Myocyte (in vitro differentiated cells): ENCODE measurements at regions not wholly inside any gene's neighbourhood (a gene's known extent, or its start where the extent isn't known, plus 50 kb on each side); places are given as distances from the start of the nearest gene placed in this dataset.

Experiments used
- DNase-seq: peaks from one replicate; pipeline ENCODE4 v3.0.0-alpha.2; 2012; ENCODE audit warnings: low read depth

DNA sequence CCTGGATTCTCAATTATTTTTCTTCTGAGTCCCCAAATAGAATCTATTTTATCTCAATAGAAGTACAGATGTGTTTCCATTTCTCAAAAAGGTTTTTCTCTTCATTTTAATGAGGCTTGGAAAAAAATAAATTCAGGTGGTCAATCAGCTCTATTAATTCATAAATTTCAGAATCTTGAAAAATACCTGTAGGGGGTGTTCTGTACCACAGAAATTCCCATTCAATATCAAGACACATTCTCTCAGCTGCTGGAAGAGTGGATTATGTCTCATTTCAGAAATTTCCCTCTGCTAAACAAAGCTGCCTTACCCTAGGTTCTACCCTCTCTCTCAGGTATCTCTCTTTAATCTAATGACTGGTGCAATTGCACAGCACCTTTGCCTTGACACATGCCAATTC, 1121.2 kb downstream of the SI start:
- DNase-seq, result no peak

DNA sequence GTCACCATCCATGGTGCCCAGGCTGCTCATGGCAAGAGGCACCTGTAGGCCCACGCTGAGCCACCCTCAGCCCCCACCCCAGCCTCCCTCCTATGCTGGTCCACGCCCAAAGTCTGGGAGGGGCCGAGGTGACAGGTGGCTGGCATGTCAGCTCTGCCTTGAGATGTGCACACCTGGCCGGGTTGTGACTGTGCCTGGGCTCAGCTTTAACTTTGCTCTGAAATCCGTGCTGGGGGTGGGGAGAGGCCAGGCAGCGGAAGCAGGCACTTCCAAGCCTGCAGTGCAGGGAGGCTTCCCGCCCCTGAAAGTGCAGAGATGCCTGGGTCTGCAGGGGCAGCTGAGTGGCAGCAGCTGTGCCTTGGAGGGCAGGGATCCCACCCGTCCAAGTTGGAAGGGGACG, 1124.8 kb downstream of the SI start:
- no peak for DNase-seq

DNA sequence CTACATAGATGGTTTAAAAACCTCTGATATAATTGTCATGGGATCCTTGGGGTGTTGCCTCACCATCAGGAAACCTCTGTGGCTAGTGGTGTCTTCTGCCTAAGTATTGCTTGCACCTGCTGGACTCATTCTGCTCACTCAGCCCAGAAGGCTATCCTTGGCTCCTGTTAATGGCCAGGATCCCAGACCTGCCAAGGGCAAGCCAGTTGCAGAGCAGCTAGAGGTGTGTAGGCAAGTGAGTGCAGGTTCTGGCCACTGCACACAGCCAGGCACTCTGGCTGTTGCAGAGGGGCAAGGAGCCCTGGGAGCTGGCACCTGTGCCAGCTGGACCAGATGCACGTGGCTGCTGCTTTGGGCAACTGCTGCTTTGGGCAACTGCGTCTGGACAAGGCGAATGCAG, 1125.8 kb downstream of the SI start:
- DNase-seq, result peak; percentile 3

DNA sequence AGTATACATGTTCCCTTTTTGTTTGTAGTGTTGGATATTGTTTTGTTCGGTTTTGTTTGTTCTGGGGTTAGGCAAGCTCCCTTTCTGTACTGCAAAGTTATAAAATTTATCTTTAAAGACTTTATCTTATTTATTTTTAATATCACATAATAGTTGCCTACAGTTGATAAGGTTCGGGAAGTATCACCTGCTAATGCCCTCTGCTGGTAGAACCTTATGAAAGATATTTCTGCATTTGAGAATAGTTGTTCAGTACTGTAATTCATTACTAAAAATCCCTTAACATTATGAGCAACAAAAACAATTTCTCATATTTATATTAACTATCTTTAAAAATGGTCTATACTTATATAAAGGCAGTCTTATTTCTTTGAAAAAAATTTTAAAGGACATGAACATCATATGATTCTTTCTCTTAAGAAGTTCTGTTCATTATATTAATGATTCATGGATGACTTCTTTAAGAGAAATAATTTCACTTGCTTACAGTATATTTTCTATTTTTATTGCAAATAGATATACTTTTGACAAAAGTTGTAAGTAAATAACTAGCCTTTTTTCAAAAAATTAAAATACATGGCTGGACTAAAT, 1126.8 kb downstream of the SI start:
- no peak for DNase-seq

DNA sequence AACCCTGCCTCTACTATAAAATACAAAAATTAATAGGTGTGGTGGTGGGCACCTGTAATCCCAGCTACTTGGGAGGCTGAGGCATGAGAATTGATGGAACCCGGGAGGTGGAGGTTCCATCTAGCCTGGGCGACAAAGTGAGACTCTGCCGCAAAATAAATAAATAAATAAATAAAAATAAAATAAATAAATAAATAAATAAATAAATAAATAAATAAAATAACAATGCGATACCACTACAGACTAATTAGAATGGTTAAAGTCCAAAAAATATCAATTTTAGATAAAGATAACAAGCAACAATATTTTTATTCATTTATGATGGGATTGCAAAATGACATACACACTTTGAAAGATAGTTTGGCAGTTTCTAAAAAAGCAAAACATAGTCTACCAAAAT, 1131.5 kb downstream of the SI start:
- DNase-seq, result no peak

DNA sequence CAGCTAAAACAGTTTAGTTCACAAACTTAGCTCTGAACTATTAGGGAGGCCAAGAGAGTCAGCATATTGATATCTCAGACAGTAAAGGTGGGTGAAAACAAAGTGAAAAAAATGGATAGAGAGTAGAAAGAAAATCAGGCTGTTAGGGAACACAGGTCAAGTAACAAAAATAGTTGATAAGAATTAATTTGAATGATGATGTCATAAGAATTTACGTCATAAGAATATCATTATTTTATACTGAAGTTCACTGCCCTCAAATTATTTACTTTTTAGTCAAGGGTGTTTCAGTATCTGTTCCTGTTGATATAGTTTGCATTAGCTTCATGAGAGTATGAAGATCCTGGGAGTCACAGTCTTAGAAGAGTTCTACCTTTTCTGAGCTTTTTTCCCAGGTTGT, 1134.6 kb downstream of the SI start:
- no peak for DNase-seq

DNA sequence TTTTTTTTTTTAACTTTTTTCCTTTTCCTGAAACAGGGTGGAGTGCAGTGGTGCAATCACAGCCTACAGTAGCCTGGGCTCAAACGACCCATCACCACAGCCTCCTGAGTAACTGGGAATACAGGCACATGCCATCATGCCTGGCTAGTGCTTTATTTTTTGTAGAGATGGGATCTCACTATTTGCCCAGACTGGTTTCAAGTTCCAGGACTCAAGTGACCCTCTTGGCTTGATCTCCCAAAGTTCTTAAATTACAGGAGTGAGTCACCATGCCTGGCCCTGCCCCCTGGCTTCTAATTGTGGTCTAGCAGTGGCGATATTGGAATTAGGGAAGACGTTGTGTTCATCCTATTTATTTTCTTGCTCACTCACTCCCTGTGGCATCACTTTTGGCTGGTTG, 1138.4 kb downstream of the SI start:
- peak; percentile 8 for DNase-seq

DNA sequence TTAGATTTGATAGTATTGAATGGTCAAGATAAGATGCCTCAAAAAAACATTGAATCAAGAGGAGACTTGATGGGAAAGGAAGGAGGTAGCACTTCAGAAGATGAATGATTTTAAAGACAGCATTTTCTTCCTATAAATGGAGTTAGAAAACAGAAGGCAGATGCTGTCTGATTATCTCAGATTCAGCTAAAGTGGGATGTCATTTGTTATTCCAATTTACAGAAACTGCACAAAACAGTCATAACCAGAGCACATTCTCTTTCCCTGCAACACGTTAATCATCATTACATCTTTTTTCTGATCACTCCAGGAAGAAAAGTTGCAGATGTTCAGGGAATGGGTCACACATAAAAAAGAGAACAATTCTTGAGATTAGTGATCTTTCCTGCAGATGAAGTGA, 1141.8 kb downstream of the SI start:
- no peak for DNase-seq

DNA sequence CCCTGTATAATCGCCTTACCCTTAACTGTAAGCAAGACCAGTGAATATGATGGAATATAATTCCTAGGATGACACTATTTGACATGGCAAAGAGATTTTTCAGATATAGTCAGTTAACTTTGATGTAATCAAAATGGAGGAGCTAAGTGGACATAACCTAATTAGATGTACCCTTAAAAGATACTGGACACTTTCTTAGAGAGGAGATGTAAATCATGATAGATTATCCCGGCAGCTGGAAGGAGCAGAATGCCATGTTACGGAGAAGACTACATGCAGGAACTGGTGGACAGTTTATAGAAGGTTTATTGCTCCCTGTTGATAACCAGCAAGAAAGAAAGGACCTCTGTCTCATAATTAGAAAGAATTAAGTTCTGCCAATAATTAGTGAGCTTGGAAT, 1142.9 kb downstream of the SI start:
- DNase-seq, result no peak

DNA sequence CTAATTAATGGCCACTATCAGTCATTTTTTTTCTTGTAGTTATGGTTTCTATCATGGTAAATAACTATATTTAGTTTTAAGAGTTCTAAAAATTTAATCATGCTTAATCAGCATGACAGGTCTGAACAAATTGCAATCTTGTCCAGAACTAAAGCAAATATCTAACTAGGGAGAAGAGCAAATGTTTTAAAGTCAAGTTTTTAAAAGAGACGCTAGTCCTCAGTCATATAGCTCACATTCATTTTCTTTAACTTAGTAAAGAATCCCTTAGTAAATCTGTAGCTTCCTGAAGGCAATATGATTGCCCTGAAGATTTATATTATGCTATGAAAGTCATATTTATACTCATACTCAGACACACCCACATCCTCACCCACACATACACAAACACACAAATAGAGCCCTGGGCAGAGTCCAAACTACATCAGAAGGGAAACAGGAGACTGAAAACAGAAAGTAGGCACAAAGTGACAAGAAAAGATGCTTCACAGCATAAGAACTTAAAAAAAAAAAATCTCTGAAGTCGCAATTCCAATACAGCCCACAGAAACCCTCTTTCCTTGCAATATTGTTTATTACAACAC, 1149.1 kb downstream of the SI start:
- no peak for DNase-seq

DNA sequence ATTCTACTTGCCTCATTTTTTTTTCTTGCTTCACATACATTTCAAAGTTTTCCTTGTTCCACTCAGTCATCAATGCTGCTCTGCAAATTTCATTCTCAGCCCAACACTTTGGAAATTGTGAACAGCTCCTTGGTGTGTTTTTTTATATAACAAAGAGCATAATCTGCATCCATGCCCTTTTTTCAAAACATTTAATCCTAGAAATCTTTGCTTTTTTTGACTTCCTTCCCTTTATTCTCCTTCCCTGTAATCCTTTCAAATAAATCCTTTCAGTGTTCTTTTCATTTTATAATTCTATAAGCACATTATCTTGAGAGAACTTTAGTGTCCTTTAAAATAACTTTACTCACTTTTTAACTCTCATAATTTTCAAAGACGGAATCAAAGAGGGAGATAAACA, 1150.8 kb downstream of the SI start:
- no peak for DNase-seq

DNA sequence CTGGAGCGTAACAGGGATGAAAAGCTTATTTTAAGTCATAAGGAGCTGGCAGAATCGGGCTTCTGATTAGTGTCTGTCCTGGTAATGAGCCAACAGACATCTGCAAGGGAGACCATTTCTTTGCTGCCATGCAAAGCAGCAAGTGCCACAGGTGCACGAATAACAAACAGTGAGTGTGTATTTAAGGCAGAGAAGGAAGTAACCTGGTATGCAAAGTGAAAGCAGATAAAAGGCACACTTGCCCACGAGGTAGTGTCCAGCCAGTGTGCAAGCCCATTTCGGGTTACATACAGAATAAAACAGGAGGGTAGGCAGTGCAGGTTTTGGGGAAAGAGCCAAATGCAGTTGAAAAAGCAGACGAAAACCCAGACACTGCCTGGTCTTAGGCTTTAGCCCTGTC, 1153.7 kb downstream of the SI start:
- no peak for DNase-seq

DNA sequence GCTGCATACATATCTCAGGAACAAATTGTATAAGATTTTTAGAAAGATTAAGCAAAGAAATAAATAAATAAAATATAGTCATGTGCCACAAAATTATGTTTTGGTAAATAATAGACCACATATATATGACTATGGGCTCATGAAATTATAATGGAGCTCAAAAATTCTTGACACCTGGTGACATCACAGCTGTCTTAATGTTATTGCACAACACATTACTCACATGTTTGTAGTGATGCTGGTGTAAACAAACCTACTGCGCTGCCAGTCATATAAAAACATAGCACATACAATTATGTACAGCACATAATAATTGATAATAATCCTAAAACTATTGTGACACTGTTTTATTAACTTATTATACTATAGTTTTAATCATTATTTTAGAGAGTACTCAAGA, 1159.1 kb downstream of the SI start:
- DNase-seq, result no peak

DNA sequence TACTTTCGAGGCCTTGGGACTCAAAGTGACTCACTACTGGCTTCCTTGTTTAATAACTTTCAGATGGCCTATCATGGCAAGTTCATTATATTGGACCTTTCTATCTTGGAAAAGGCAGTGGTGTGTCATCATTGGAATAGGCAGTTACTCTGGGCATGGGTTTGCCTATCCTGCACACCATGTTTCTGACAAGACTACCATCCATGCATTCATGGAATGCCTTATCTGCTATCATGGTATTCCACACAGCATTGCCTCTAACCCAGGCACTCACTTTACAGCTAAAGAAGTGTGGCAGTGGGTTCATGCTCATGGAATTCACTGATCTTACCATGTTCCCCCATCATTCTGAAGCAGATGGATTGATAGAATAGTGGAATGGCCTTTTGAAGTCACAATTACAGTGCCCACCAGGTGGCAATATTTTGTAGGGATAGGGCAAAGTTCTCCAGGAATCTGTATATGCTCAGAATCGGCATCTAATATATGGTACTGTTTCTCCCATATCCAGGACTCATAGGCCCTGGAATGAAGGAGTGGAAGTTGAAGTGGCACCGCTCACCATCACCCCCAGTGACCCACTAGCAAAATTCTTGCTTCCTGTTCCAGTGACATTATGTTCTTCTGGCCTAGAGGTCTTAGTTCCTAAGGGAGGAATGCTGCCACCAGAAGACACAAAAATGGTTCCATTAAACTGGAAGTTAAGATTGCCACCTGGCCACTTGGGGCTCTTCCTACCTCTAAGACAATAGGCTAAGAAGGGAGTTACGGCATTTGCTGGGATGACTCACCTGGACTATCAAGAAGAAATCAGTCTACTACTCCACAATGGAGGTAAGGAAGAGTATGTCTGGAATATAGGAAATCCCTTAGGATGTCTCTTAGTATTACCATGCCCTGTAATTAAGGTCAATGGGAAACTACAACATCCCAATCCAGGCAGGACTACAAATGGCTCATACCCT, 1161.4 kb downstream of the SI start:
- DNase-seq, result no peak

DNA sequence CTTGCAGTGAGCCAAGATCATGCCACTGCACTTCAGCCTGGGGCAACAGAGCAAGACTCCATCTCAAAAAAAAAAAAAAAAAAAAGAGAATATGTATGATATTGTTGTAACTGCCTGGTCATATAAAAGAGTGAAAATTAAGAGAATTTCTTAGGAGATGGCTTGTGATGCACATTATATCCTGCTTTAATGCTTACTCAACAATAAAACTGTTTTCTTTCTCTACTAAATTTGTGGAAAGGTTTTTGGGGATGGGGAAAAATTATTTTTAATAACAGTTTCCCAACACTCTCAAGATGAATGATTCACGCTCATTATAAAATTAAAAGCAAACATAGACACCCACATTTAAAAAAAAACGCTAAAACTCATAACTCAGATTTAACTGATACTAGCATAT, 1163.0 kb downstream of the SI start:
- DNase-seq, result no peak

DNA sequence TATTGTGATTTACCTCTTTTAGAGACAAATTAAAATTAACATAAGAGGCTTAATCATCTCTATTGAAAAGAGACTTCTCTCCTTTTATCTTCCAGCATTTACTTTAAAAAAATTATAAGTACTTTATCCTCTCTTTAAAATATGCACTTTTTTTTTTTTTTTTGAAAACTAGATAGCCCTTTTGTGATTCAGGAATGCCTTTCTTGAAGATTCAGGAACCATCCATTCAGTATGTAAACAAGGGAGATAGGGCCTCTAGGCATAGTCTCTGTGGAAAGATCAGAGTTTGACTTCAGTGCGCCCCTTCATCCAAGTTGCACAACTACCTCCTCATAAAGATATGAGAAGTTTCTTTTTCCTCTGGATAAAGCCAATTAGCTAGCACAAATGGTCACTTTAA, 1163.7 kb downstream of the SI start:
- no peak for DNase-seq

DNA sequence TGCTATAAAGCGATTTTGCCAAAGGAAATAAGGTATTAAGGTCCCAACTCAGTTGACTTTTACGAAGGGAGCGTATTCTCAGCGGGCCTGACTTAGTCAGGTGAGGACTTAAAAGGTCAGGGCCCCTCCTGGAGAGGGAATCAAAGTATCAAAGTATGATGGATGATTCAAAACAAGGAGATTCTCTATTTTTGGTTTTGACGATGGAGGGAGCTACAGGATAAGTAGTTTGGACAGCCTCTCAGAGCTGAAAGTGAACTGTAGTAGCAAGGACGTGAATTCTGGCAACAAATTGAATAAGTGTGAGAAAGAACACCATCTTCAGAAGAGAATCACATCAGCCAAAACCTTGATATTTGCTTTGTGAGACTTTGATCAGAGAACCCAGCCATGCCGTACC, 1186.5 kb downstream of the SI start:
- DNase-seq, result no peak

DNA sequence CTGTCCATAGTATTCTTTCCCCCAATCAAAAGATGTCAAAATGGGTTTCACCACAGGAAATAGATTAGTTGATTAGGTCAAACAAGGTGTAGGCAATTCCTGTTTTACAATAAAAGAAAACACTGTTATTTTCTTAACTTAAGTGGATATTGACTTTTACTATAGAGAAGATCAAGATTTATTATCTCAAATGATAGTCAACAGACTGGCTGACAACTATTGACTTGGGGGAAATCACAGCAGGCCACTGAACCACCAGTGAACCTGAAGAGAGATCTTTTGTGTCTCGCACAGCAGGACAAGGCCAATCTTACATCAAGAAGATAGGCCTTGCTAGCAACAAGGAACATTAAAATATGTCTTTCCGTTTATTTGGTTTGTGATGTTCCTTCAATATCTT, 1187.6 kb downstream of the SI start:
- no peak for DNase-seq

DNA sequence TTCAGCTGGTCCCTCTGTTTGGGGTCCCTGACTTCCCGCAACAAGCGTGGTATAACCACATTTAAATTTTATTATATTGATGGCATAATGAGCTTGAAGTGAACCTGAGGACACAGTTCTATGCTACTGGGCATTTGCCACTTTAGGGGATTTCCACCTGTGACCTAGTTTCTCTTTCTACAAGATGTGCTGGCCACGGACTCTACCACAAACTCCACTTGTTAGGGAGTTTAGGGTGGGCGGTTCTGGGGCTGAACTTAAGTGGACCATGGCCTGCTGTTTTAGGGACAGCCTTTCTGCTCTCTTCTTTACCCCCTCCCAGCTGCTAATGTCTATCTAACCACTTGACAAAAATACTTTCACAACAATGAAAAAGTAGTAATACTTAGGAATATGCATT, 1199.1 kb downstream of the SI start:
- DNase-seq, result no peak

DNA sequence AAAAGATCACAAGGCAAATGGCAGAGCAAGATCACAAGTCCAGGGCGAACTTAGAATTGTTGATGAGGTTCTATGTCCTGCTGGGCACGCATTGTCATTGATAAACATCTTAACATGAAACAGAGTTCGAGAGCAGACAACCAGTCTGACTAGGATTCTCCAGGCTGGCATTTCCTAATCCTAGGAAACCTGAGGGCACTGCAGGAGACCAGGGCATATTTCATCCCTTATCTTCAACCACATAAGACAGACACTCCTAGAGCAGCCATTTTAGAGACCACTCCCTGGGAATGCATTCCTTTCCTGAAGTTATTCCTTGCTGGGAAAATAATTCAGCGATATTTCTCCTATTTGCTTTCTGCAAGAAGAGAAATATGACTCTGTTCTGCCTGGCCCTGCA, 1199.9 kb downstream of the SI start:
- no peak for DNase-seq

DNA sequence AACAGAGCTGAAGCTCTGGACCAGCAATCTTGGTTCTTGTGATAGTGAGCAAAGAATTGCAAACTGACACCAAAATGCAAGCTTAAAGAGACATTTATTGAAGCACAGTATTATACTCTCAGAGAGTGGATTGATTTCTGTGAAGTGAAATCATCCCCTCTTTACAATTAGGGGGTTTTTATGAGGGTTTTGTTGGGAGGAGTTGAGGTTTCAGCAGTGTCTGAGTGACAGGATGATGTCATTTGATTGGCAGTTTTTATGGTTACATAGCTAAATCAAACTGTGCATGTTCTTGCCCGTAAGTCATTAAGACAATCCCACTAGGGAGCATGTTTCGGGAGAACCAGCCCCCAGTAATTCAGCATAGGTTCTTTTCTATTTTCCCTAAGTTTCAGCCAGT, 1200.5 kb downstream of the SI start:
- no peak for DNase-seq

DNA sequence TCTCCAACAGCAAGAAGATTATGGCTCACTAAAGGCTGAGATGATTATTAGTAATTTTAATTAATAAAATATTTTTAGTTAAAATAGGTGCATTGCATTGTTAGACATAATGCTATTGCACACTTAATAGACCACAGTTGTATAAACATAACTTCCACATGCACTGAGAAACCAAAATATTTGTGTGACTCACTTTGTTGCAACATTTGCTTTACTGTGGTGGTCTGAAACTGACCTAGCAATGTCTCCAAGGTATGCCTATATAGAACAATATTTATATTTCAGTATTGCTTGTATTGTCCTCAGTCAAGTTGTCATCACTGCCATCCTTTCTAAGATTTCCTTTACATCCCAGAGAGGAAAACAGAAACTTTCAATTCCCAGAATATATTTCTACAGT, 1215.2 kb downstream of the SI start:
- no peak for DNase-seq

DNA sequence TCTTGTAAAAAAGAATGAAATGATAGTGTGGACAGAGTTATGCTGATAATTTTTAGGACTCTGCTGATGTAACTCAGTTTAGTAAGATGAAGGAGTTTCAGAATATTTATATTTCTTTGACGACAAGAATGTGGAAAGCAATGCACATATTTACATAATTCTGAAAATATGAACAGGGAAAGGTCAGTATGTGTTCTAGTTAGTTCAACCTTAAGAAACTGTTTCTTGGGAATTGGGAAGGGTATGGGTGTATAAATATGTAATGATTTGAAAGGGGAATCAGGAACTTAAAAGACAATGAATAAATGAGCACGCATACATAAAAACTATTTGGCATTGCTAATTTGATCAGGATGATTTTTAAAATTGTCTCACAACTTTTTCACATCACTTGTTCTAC, 1226.1 kb downstream of the SI start:
- no peak for DNase-seq
